HK-2 (cell line): ENCODE measurements at regions not wholly inside any gene's neighbourhood (a gene's known extent, or its start where the extent isn't known, plus 50 kb on each side); places are given as distances from the start of the nearest gene placed in this dataset.
A peak's percentile ranks its signal among the peaks of the same experiment; 100 is the strongest.

Experiments
- DNase-seq: peaks from one replicate; pipeline ENCODE4 v3.0.0-alpha.2; 2018; ENCODE audit not compliant: unreplicated experiment

DNA sequence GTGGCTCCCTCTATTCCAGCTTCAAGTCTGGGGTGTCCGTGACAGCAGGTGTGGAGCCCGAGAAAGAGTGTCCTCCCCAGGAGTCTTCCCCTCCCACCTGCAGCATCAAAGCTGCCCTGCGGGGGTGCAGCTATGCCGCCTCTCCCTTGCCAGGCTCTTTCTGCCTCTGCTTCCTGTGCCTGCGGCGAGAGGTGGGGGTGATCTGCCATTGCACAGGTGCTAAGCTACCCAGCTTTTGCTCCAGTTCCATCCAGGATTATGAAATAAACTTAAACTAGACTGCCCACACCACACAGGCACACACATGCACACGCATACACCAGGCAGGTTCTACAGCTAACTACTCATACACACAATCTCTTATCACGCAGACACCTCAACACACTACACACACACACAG is 104.7 kb upstream of the CLDN10 start:
- no peak for DNase-seq

- DNase-seq, result no peak
Observed at GRCh38 chr13:95451656-95452055, 100.9 kb upstream of the CLDN10 start.

GRCh38 chr13:95452375-95452774 is 100.1 kb upstream of the CLDN10 start:
- no peak for DNase-seq

DNA sequence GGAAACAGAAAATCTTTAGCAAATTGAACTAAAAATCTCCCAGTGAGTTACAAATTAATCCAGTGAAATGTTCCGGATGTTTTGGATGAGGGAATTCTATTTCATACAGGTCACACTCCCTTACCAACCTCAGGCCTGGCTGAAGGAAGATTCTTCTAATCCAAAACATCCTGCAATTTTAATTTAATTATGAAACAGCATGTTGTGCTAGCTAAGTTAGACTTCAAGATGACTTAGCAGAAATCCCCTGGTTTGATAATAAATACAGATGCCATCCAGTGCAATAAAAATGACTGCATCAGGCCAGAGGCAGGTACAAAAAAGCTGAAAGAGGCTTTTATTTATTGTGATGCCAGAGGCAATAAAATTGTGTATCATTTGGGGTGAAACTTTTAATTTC is 96.7 kb upstream of the CLDN10 start:
- DNase-seq, result no peak

- DNase-seq, result no peak
Observed at GRCh38 chr13:95456815-95457214, 95.7 kb upstream of the CLDN10 start.

GRCh38 chr13:95457294-95457693 is 95.2 kb upstream of the CLDN10 start:
- no peak for DNase-seq

- DNase-seq, result no peak
Observed at GRCh38 chr13:95462801-95463200, 89.7 kb upstream of the CLDN10 start.

DNA sequence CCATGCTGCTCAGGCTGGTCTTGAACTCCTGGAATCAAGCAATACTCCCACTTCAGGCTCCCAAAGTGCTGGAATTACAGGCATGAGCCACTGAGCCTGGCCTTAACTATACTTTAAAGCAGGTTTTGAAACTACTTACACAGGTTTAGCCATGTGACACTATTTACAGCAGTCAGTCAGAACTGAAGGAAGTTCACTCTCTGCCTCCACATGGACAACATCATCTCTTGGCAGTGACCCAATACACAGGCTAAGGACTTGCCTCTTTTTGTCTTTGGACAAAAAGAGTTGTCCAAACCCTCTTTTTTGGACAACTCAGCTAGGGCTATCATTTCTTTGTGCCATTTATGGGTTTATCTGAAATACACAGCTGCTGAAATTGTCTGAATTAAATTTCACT is 89.0 kb upstream of the CLDN10 start:
- DNase-seq, result no peak

GRCh38 chr13:95470574-95471366 is 81.8 kb upstream of the CLDN10 start:
- DNase-seq, result no peak

GRCh38 chr13:95471960-95472359 is 80.6 kb upstream of the CLDN10 start:
- DNase-seq, result no peak

DNA sequence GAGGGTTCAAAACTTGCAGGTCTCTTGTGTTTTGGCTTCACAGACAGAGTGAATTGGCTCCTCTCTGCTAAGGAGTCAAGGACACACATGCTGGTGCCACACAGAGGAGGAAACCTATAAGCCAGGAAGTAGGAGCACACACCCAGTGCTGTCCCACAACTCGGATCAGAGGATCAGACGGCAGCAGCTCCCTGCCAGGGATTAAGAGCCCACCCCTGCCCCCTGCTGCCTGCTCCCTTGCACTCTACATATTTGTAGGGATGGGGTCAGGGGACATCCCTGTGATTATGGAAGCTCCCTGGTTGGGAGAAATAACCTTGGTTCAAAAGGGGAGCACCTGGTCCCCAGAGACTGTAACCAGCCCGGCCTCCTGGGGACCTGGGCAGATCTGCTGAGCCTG is 77.5 kb upstream of the CLDN10 start:
- DNase-seq, result no peak

DNA sequence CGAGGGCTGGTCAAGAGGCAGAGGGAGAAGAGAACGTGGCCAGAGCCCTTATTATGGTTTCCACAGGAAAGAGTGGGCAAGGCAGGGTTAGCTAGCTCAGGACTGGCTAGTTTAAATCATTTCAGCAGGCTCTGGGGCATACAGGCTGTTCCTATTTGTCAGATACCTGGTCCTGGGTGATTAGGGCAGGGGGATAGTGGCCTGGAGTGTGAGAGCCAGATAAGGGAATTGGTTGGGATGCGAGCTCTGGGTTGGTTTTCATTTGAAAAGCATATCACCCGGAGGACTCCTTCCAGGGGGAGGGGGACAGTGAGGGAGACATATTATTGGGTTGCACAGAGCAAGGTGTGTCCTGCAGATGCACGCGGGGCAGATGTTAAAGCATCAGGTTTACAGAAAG is 75.3 kb upstream of the CLDN10 start:
- no peak for DNase-seq

DNA sequence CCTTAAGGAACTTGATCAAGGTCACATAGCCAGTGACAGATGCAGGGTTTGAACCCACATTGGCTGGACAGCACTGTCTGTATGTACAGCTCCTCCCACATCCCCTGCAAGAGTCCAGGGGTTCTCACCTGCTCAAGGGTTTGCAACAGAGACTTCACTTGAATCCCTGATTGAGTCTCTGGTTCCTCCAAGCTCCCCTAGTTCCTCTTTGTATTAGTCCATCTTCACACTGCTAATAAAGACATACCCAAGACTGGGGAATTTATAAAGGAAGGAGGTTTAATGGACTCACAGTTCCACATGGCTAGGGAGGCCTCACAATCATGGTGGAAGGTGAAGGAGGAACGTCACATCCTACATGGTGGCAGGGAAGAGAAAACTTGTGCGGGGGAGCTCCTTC is 72.8 kb upstream of the CLDN10 start:
- DNase-seq, result no peak

DNA sequence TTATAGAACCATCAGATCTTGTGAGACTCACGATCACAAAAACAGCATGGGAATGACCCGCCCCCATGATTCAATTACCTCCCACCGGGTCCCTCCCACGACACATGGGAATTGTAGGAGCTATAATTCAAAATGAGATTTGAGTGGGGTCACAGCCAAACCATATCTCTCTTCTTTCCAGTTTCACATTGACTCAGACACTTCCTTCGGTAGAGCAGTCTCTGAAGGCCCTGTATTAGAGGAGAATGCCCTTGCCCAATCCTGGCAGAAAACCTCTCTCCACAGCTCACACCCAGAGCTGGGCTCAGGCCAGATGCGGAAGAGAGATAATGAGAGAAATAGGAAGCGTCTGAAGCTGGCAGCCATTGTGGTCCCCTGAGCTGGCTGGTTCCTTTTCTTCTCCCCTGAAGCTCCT is 72.4 kb upstream of the CLDN10 start:
- DNase-seq, result no peak

DNA sequence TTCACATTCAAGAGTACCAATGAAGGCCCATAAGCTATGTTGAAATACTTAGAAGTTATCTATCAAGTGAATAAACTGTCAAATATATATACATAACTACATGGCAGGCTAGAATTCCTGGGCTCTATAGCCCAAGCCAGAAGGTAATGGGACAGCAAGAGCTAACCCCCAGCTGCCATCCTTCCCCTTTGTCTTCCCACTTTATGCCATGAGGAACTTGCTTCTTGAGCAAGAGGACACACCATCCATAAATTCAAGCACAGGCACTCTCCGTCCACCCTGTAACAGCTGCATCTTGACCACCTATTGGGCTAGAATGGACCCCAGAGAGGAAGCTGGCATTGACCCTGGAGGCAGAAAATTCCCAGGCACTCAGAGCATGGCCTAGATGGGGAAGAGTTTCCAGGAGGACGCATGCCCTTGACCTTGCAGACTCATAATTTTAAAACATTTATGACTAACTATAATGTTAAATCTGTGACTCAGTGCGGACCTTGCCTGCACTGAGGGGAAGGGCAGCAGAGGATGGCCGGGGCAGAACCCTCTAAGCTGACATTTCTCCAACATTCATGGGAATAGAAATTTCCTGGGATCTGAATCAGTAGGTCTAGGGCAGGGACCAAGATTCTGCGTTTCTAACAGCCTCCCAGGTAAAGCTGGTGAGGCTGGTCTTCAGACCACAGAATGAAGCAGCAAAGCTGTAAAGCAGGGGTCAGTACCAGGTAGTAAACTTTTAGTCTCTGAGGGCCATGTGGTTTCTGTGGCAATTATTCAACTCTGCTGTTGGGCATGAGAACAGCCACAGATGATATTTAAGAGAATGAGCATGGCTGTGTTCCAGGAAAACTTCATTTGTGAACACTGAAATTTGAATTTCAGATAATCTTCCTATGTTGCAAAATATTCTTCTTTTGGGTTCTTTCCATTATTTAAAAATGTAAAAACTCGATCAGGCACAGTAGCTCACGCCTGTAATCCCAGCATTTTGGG is 71.4 kb upstream of the CLDN10 start:
- DNase-seq, result no peak

- DNase-seq, result no peak
Observed at GRCh38 chr13:95484052-95484451, 68.5 kb upstream of the CLDN10 start.

- peak; percentile 10 for DNase-seq
Observed at GRCh38 chr13:95485045-95485517, 67.4 kb upstream of the CLDN10 start.

DNA sequence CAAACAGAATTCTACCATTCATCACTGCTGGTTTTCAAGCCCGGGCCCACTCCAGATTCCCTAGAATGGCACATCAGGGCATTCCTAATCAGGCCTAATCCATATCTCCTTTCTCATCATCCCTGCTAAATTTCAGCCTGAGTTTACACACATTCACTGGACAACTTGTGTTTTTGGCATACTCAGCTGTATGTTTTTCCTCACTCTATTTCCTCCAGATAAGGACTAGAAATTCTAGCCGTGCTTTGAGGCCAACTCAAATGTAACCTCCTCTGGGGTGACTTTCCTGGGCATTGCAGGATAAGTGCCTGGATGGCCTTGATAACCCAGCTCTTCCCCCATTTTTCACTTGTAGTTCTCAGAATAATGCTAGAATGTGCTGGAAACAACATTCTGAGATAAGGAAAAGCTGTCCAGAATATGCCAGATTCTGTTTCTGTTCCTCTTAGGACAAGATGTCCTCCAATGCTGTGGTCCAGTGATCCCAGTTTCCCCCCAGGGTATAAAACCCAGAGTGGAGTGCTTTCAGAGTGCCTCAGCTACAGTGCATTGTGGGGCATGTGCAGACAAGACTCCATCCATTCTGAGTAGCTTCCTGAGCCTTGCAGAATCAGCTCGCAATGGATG is 66.9 kb upstream of the CLDN10 start:
- no peak for DNase-seq

DNA sequence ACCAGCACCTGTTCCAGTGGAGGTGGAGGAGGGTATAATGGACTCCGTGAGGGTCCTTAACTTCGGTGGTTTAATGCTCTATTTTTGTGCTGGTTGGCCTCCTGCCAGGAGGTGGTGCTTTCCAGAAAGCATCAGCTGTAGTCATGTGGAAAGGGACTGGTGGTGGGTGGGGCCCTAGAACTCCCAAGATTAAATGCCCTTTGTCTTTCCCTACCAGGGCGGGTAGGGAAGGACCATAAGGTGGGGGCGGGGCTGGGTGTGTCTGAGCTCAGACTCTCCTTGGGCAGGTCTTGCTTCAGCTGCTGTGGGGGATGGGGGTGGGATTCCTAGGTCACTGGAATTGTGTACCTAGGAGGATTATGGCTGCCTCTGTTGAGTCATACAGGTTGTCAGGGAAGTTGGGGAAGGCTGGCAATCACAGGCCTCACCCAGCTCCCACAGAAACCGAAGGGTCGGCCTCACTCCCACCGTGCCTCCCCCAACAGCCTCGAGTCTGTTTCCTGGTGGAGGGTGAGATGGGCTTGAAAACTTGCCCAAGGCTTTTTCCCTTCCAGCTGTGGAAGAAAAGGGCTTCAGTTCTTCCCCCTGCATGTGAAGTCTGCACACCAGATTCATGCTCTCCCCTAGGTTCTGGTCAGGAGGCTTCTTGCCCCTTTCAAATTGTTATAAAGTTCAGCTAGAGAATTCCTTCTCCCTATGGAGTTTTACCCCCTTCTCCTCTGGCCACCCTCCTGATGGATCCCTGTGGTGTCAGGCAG is 60.3 kb upstream of the CLDN10 start:
- no peak for DNase-seq

DNA sequence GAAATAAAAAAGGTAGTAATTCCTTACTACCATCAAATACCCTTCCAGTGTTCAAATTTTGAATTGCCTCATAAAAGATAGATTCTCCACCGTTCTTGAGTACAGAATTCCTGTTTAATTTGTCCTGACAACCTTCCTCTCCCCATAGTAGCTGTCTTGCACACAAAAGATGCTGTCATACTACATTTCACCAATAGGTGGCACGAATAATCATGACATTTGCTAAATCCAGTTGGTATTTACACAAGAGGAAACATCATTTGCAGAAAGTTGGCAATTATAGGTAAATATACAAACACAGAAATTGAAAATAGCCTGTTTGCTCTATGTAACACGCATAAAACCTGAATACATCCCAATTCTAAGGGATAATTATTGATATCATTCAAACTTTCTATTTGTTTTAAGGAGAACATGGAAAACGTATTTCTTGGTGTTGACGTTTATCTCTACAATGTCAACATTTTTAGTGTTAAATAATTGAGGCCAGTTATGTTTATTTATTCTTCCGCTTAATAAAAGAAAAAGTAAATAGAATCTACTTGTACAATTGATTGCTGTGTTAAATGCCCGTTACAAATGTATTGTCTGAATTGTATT is 58.3 kb upstream of the CLDN10 start:
- DNase-seq, result no peak

- no peak for DNase-seq
Observed at GRCh38 chr13:95496485-95496884, 56.0 kb upstream of the CLDN10 start.
